ENCODE measurements at regions not wholly inside any gene's neighbourhood (a gene's known extent, or its start where the extent isn't known, plus 50 kb on each side); places are given as distances from the start of the nearest gene placed in this dataset.
"Not testable (repeated sequence)": the region's sequence is repeated elsewhere in the genome, so short reads cannot be mapped to it uniquely, and the experiment has no call there.

GRCh38 chr18:47403317-47403716 is 151.9 kb upstream of the SKOR2 start:
- DNase-seq: no peak

- no peak for DNase-seq
These were observed 148.0 kb upstream of the SKOR2 start for GRCh38 chr18:47399475-47399874.

- DNase-seq: no peak
These were observed 146.3 kb upstream of the SKOR2 start for GRCh38 chr18:47397671-47398319.

GRCh38 chr18:47391665-47392064 is 140.2 kb upstream of the SKOR2 start:
- no peak for DNase-seq

- no peak for DNase-seq
These were observed 139.1 kb upstream of the SKOR2 start for GRCh38 chr18:47390410-47391024.

- no peak for DNase-seq
These were observed 137.8 kb upstream of the SKOR2 start for GRCh38 chr18:47389210-47389609.

- DNase-seq: no peak
These were observed 136.4 kb upstream of the SKOR2 start for GRCh38 chr18:47387864-47388263.

GRCh38 chr18:47383729-47384128 is 132.3 kb upstream of the SKOR2 start:
- DNase-seq: no peak

GRCh38 chr18:47381975-47382570 is 130.6 kb upstream of the SKOR2 start:
- DNase-seq: no peak

GRCh38 chr18:47380153-47380552 is 128.7 kb upstream of the SKOR2 start:
- DNase-seq: no peak

GRCh38 chr18:47373465-47373864 is 122.0 kb upstream of the SKOR2 start:
- no peak for DNase-seq

GRCh38 chr18:47370052-47370451 is 118.6 kb upstream of the SKOR2 start:
- DNase-seq: no peak

GRCh38 chr18:47354061-47354460 is 102.6 kb upstream of the SKOR2 start:
- DNase-seq: not testable (repeated sequence)

GRCh38 chr18:47346016-47346415 is 94.6 kb upstream of the SKOR2 start:
- no peak for DNase-seq

- no peak for DNase-seq
These were observed 93.8 kb upstream of the SKOR2 start for GRCh38 chr18:47345291-47345690.

GRCh38 chr18:47343291-47343690 is 91.8 kb upstream of the SKOR2 start:
- no peak for DNase-seq

- no peak for DNase-seq
These were observed 91.1 kb upstream of the SKOR2 start for GRCh38 chr18:47342566-47342965.

- DNase-seq: no peak
These were observed 90.2 kb upstream of the SKOR2 start for GRCh38 chr18:47341678-47342077.

GRCh38 chr18:47334966-47335365 is 83.5 kb upstream of the SKOR2 start:
- no peak for DNase-seq

GRCh38 chr18:47333926-47334635 is 82.6 kb upstream of the SKOR2 start:
- no peak for DNase-seq

- DNase-seq: no peak
These were observed 80.2 kb upstream of the SKOR2 start for GRCh38 chr18:47331641-47332040.

- DNase-seq: no peak
These were observed 79.6 kb upstream of the SKOR2 start for GRCh38 chr18:47331026-47331425.

- DNase-seq: no peak
These were observed 71.7 kb upstream of the SKOR2 start for GRCh38 chr18:47323158-47323557.

- no peak for DNase-seq
These were observed 70.4 kb upstream of the SKOR2 start for GRCh38 chr18:47321815-47322214.
